WTC11 (cell line): ENCODE measurements at regions not wholly inside any gene's neighbourhood (a gene's known extent, or its start where the extent isn't known, plus 50 kb on each side); places are given as distances from the start of the nearest gene placed in this dataset.

Source experiments
- ATAC-seq: fragments of 200-7000 bp; cut with Tn5 transposase; 2 replicates; pipeline ENCODE4 v1.10.0; 2021; ENCODE audit warnings: mild to moderate bottlenecking, moderate library complexity
- CTCF ChIA-PET: fragments of 300-600 bp; sonication (Branson Sonifier 250); formaldehyde crosslinking; loops from one replicate; lab custom pipeline; 2021; ENCODE audit warnings: antibody characterized with exemption; lab: Charles Lee
- POLR2A ChIA-PET: fragments of 350-600 bp; sonication (Branson Sonifier 250); formaldehyde crosslinking; loops from one replicate; lab custom pipeline; 2021; ENCODE audit warnings: antibody characterized with exemption; lab: Charles Lee
- DNase-seq: peaks from one replicate; pipeline ENCODE4 v3.0.0; 2021; ENCODE audit warnings: low spot score
- H3K27ac Mint-ChIP-seq: 2 replicates; pipeline ENCODE4 v1.8.0; 2021; ENCODE audit warnings: mixed read lengths
- H3K27me3 Mint-ChIP-seq: 2 replicates; pipeline ENCODE4 v1.8.0; 2021; ENCODE audit warnings: low read depth, mild to moderate bottlenecking, moderate library complexity, mixed read lengths
- H3K36me3 Mint-ChIP-seq: 2 replicates; pipeline ENCODE4 v1.8.0; 2021; ENCODE audit warnings: mixed read lengths
- H3K4me1 Mint-ChIP-seq: 2 replicates; pipeline ENCODE4 v1.8.0; 2022; ENCODE audit warnings: mixed read lengths
- H3K4me3 Mint-ChIP-seq: 2 replicates; pipeline ENCODE4 v1.8.0; 2021; ENCODE audit warnings: mild to moderate bottlenecking, moderate library complexity, mixed read lengths
- H3K9me3 Mint-ChIP-seq: 2 replicates; pipeline ENCODE4 v1.8.0; 2021; ENCODE audit warnings: mixed read lengths
- ATF2 ChIP-seq: sonication (generic); formaldehyde crosslinking; IDR thresholded peaks from 2 replicates; pipeline ENCODE4 v1.8.1; 2022; ENCODE audit warnings: low read depth, missing genetic modification reagents, borderline replicate concordance
- ETV6 ChIP-seq: sonication (generic); formaldehyde crosslinking; IDR thresholded peaks from 2 replicates; pipeline ENCODE4 v1.8.1; 2022; ENCODE audit warnings: mild to moderate bottlenecking, missing genetic modification reagents
- FOXP1 ChIP-seq: sonication (generic); formaldehyde crosslinking; IDR thresholded peaks from 2 replicates; pipeline ENCODE4 v1.8.0; 2022; ENCODE audit warnings: missing genetic modification reagents, mild to moderate bottlenecking, moderate library complexity, borderline replicate concordance
- GRHL2 ChIP-seq: fragments of 250-450 bp; sonication (Bioruptor Pico); IDR thresholded peaks from 2 replicates; pipeline ENCODE4 v1.8.0; 2022; ENCODE audit warnings: mild to moderate bottlenecking, moderate library complexity; ENCODE audit not compliant: insufficient replicate concordance, severe bottlenecking
- HMGXB4 ChIP-seq: sonication (generic); formaldehyde crosslinking; IDR thresholded peaks from 2 replicates; pipeline ENCODE4 v1.8.1; 2023; ENCODE audit warnings: mild to moderate bottlenecking, moderate library complexity, missing genetic modification reagents
- IRF2 ChIP-seq: sonication (generic); formaldehyde crosslinking; IDR thresholded peaks from 2 replicates; pipeline ENCODE4 v1.8.0; 2022; ENCODE audit warnings: low read depth, missing genetic modification reagents, borderline replicate concordance
- KAT7 ChIP-seq: sonication (generic); formaldehyde crosslinking; IDR thresholded peaks from 2 replicates; pipeline ENCODE4 v1.8.1; 2023; ENCODE audit warnings: missing genetic modification reagents, mild to moderate bottlenecking, borderline replicate concordance
- MXD4 ChIP-seq: fragments of 250-450 bp; sonication (Bioruptor Pico); IDR thresholded peaks from 2 replicates; pipeline ENCODE4 v1.8.0; 2021; ENCODE audit warnings: mild to moderate bottlenecking, moderate library complexity, borderline replicate concordance
- NFATC4 ChIP-seq: fragments of 250-450 bp; sonication (Bioruptor Pico); IDR thresholded peaks from 2 replicates; pipeline ENCODE4 v1.9.0; 2021; ENCODE audit warnings: mild to moderate bottlenecking
- PRRX2 ChIP-seq: fragments of 250-450 bp; sonication (Bioruptor Pico); IDR thresholded peaks from 2 replicates; pipeline ENCODE4 v1.8.0; 2021; ENCODE audit warnings: mild to moderate bottlenecking
- SMAD4 ChIP-seq: sonication (generic); formaldehyde crosslinking; IDR thresholded peaks from 2 replicates; pipeline ENCODE4 v1.8.0; 2022; ENCODE audit warnings: mild to moderate bottlenecking, missing genetic modification reagents
- SP1 ChIP-seq: sonication (generic); formaldehyde crosslinking; conservative IDR thresholded peaks from 2 replicates; pipeline ENCODE4 v1.8.1; 2022; ENCODE audit warnings: missing genetic modification reagents
- ZNF121 ChIP-seq: sonication (generic); formaldehyde crosslinking; IDR thresholded peaks from 2 replicates; pipeline ENCODE4 v1.8.0; 2023; ENCODE audit warnings: missing genetic modification reagents
- ZNF317 ChIP-seq: sonication (generic); formaldehyde crosslinking; IDR thresholded peaks from 2 replicates; pipeline ENCODE4 v1.8.1; 2023; ENCODE audit warnings: low read depth, mild to moderate bottlenecking, moderate library complexity, missing genetic modification reagents, borderline replicate concordance
- ZNF396 ChIP-seq: fragments of 250-450 bp; sonication (Bioruptor Pico); IDR thresholded peaks from 2 replicates; pipeline ENCODE4 v1.8.0; 2021; ENCODE audit warnings: mild to moderate bottlenecking, moderate library complexity, borderline replicate concordance
- ZNF425 ChIP-seq: fragments of 250-450 bp; sonication (Bioruptor Pico); conservative IDR thresholded peaks from 2 replicates; pipeline ENCODE4 v1.9.0; 2021; ENCODE audit warnings: mild to moderate bottlenecking
- TF ChIP-seq, protein P1 (sequence below): sonication (generic); formaldehyde crosslinking; IDR thresholded peaks from 2 replicates; pipeline ENCODE4 v1.8.1; 2022; ENCODE audit warnings: low read depth, mild to moderate bottlenecking, moderate library complexity, missing genetic modification reagents, borderline replicate concordance
- TF ChIP-seq, protein P2 (sequence below): sonication (generic); formaldehyde crosslinking; IDR thresholded peaks from 2 replicates; pipeline ENCODE4 v1.8.0; 2022; ENCODE audit warnings: mild to moderate bottlenecking, missing genetic modification reagents
- TF ChIP-seq, protein P3 (sequence below): fragments of 250-450 bp; sonication (Bioruptor Pico); IDR thresholded peaks from 2 replicates; pipeline ENCODE4 v1.9.0; 2021; ENCODE audit warnings: moderate library complexity, mild to moderate bottlenecking, inconsistent platforms, borderline replicate concordance
- TF ChIP-seq, protein P4 (sequence below): sonication (generic); formaldehyde crosslinking; IDR thresholded peaks from 2 replicates; pipeline ENCODE4 v1.8.1; 2023; ENCODE audit warnings: mild to moderate bottlenecking, missing genetic modification reagents

DNA sequence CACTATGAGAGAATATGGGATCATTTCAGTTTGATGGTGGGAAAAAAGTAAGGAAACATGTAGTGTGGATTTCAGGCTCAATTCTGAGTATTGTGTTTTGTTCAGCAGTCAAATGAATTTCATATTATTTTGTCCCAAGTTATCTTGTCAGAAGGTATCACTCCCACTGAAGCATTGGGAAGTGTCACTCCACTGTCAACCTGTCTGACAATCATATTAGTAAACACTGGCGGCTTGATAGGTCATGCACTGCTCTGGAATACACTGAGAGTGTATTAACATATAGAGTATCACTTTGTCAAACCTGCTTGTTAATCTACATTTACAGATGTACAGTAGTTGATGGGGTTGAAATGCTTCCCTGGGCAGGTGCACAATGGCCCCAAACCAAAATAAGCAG is 203.6 kb downstream of the HS3ST3A1 start (continued):
- TF ChIP-seq, protein P1, sequence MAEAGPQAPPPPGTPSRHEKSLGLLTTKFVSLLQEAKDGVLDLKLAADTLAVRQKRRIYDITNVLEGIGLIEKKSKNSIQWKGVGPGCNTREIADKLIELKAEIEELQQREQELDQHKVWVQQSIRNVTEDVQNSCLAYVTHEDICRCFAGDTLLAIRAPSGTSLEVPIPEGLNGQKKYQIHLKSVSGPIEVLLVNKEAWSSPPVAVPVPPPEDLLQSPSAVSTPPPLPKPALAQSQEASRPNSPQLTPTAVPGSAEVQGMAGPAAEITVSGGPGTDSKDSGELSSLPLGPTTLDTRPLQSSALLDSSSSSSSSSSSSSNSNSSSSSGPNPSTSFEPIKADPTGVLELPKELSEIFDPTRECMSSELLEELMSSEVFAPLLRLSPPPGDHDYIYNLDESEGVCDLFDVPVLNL (CRISPR knock-in tag) = no peak
- TF ChIP-seq HMGXB4 (no peak), FOXP1 (no peak)

DNA sequence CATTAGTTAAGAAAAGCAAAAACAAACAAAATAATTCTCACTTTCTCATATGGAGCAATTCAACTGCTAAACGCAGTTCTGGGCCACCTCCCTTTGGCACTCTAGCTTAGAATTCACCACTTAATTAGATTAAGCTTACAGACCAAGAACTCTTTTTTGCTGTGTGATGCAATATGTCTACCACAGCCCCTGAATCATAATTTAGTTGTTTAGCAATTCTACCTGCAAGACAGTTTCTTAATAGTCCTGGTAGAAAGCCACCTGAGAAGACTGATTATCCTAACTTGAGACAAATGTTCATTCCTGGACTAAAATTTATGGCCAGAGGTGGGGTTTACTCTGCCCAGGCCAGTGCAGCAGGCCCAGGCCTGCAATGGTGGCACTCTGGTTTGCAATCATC is 205.9 kb downstream of the HS3ST3A1 start:
- Mint-ChIP-seq H3K27ac (no peak overlapping the region), H3K27me3 (no peaks in the 10 kb centered on the region), H3K4me1 (peaks cover 4% of the 10 kb centered on the region; the same call in 1 of the 2 replicates), H3K9me3 (no peaks in the 10 kb centered on the region), H3K4me3 (no peak overlapping the region), H3K36me3 (no peaks in the 10 kb centered on the region)
- ATAC-seq (no peak), DNase-seq (no peak)
- CTCF ChIA-PET = no interaction called here
- TF ChIP-seq IRF2 (CRISPR knock-in tag) (no peak), NFATC4 (CRISPR knock-in tag) (no peak), ZNF317 (no peak)
- POLR2A ChIA-PET = interaction anchor here (0.6 kb wide), 1 partner anchor 328 kb away, joined by 3 read pairs; no protein-coding TSS in a partner anchor

DNA sequence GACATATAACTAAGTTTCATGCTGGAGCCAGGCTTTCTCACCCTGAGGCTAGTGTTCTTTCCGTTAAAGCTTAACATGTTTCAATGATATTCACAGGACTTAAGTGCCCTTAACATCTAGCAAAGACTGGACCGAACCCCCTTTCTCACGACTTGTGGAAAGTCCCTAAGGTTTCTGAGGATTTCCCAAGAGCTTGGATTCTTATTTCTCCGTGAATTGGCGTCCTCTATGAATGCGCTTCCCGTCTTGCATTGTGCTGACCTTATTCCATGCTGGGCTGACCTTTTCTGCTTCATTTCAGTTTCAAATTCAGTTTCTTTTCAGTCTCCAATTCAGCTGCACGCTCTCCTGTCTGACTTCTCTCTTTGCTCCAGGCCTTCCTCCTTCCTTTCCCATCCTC is 206.4 kb downstream of the HS3ST3A1 start:
- H3K27ac Mint-ChIP-seq = no peak overlapping the region

DNA sequence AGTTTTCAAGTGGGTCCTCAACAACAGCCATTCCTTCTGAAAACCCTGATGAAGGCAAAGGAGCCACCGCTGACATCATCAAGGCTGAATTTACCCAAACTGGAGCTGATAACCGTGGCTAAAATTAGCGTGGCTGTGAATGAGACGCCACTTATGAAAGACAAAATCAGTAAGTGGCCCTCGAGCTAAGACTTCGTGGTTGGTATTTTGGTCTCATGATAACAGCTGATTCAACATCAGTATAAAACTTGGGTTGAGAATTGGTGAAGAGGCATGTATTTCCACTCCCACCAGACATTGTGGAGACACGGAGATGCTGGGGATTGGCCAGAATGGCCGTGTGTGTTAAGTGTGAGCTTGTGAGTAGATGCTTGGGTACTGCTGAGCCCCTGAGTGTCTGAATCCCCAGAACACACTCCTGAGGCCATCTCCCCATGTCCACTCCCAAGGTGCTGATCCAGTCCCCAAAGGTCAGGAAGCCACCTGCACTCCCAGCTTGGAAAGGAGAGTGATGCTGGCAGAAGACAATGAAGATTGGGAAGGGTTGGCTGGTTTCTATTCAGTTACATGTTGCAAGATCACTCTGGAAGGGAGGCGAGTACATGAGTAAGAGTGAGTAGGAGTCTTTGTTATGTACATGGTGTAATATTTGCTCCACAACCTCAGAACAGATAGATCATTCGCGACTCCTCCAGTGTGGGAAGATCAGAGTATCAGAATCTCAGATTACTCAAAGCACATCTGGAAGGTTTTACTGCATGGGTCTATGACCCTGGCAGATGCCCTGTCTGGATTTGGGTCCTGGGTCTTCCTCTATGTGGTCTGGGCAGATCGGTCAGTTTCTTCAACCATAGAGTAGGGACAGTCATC is 207.7 kb downstream of the HS3ST3A1 start:
- ATAC-seq = no peak
- ChIA-PET POLR2A (no interaction called here), CTCF (interaction anchor here (1.0 kb wide), 1 partner anchor 19 kb away, joined by 3 read pairs; no protein-coding TSS in a partner anchor)
- Mint-ChIP-seq H3K9me3 (no peaks in the 10 kb centered on the region), H3K4me3 (no peak overlapping the region), H3K4me1 (peaks cover 4% of the 10 kb centered on the region; the same call in 1 of the 2 replicates), H3K27ac (no peak overlapping the region), H3K36me3 (no peaks in the 10 kb centered on the region), H3K27me3 (no peaks in the 10 kb centered on the region)
- DNase-seq = no peak
- TF ChIP-seq, protein P2, sequence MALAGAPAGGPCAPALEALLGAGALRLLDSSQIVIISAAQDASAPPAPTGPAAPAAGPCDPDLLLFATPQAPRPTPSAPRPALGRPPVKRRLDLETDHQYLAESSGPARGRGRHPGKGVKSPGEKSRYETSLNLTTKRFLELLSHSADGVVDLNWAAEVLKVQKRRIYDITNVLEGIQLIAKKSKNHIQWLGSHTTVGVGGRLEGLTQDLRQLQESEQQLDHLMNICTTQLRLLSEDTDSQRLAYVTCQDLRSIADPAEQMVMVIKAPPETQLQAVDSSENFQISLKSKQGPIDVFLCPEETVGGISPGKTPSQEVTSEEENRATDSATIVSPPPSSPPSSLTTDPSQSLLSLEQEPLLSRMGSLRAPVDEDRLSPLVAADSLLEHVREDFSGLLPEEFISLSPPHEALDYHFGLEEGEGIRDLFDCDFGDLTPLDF = no peak
- TF ChIP-seq KAT7 (CRISPR knock-in tag) (no peak), ZNF121 (CRISPR knock-in tag) (no peak), ATF2 (CRISPR knock-in tag) (no peak), SMAD4 (CRISPR knock-in tag) (no peak), ZNF425 (CRISPR knock-in tag) (no peak), ZNF396 (CRISPR knock-in tag) (no peak), GRHL2 (CRISPR knock-in tag) (no peak), SP1 (CRISPR knock-in tag) (no peak), MXD4 (CRISPR knock-in tag) (no peak)
- TF ChIP-seq, protein P3, sequence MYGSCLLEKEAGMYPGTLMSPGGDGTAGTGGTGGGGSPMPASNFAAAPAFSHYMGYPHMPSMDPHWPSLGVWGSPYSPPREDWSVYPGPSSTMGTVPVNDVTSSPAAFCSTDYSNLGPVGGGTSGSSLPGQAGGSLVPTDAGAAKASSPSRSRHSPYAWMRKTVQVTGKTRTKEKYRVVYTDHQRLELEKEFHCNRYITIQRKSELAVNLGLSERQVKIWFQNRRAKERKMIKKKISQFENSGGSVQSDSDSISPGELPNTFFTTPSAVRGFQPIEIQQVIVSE = no peak

More for the DNA sequence above, 206.4 kb downstream of the HS3ST3A1 start:
- no peak overlapping the region for H3K4me3 Mint-ChIP-seq
- H3K36me3 Mint-ChIP-seq = no peaks in the 10 kb centered on the region
- no peaks in the 10 kb centered on the region for H3K9me3 Mint-ChIP-seq
- CTCF ChIA-PET = no interaction called here
- no peak for DNase-seq
- POLR2A ChIA-PET = no interaction called here
- peaks cover 4% of the 10 kb centered on the region; the same call in 1 of the 2 replicates for H3K4me1 Mint-ChIP-seq
- no peak for TF ChIP-seq ETV6 (CRISPR knock-in tag)
- TF ChIP-seq PRRX2 (CRISPR knock-in tag) = no peak
- TF ChIP-seq, protein P4, sequence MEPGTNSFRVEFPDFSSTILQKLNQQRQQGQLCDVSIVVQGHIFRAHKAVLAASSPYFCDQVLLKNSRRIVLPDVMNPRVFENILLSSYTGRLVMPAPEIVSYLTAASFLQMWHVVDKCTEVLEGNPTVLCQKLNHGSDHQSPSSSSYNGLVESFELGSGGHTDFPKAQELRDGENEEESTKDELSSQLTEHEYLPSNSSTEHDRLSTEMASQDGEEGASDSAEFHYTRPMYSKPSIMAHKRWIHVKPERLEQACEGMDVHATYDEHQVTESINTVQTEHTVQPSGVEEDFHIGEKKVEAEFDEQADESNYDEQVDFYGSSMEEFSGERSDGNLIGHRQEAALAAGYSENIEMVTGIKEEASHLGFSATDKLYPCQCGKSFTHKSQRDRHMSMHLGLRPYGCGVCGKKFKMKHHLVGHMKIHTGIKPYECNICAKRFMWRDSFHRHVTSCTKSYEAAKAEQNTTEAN (CRISPR knock-in tag) = no peak
- no peaks in the 10 kb centered on the region for H3K27me3 Mint-ChIP-seq
- ATAC-seq = no peak
